Right lobe of liver (tissue), 4 donors: ENCODE measurements at regions not wholly inside any gene's neighbourhood (a gene's known extent, or its start where the extent isn't known, plus 50 kb on each side); places are given as distances from the start of the nearest gene placed in this dataset.

Source experiments
- POLR2A ChIP-seq: fragments of 450-650 bp; IDR thresholded peaks from one replicate; pipeline ENCODE4 v1.6.1; 2017; ENCODE audit warnings: antibody characterized with exemption, mild to moderate bottlenecking
- TF ChIP-seq, protein P1 (sequence below), 4 donors: fragments of 200-600 bp in 3 of 4; fragments of 450-650 bp in 1 of 4; IDR thresholded peaks; one replicate each; pipeline versions ENCODE4 v1.5.1 to v1.8.0; 2016 to 2022; ENCODE audit warnings: antibody characterized with exemption in 4 of 4, mild to moderate bottlenecking in 2 of 4
- donor health status: DM: no; HTN: no; CAD: no.
- donor health status: DM: no; HTN: no; CAD: no.
- donor health status: DM: no; HTN: yes; CAD: no.

DNA sequence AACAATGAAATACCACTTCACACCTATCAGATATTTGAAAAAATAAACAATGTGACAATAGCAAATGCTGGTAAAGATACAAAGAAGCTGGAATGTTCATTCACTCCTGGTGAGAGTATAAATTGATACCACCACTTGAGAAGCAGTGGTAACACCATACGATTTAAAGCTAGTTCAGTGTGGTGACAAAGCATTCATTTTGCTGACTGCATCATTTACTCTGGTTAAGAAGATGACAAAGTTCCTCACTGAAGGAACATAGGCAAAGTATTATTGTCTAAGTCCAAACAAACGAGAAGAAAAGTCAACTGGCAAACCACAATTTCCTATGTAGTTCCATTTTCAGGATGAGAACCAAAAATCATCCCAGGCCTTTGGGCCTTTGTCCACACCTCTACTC is 102.5 kb downstream of the GEMIN8 start:
- TF ChIP-seq, protein P1, sequence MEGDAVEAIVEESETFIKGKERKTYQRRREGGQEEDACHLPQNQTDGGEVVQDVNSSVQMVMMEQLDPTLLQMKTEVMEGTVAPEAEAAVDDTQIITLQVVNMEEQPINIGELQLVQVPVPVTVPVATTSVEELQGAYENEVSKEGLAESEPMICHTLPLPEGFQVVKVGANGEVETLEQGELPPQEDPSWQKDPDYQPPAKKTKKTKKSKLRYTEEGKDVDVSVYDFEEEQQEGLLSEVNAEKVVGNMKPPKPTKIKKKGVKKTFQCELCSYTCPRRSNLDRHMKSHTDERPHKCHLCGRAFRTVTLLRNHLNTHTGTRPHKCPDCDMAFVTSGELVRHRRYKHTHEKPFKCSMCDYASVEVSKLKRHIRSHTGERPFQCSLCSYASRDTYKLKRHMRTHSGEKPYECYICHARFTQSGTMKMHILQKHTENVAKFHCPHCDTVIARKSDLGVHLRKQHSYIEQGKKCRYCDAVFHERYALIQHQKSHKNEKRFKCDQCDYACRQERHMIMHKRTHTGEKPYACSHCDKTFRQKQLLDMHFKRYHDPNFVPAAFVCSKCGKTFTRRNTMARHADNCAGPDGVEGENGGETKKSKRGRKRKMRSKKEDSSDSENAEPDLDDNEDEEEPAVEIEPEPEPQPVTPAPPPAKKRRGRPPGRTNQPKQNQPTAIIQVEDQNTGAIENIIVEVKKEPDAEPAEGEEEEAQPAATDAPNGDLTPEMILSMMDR (IDR thresholded peaks at IDR 0.05) = no peak
- no peak for TF ChIP-seq POLR2A
